ENCODE measurements at regions not wholly inside any gene's neighbourhood (a gene's known extent, or its start where the extent isn't known, plus 50 kb on each side); places are given as distances from the start of the nearest gene placed in this dataset.

GRCh38 chr7:67445728-67446127 lies 449.1 kb downstream of the TYW1 start:
- no peaks in the 10 kb centered on the region for H3K9me3 ChIP-seq
- TF ChIP-seq POLR2A (IDR thresholded peaks at IDR 0.05) (no peak), POLR2AphosphoS5 (IDR thresholded peaks at IDR 0.05) (no peak)
- TF ChIP-seq, protein P1, sequence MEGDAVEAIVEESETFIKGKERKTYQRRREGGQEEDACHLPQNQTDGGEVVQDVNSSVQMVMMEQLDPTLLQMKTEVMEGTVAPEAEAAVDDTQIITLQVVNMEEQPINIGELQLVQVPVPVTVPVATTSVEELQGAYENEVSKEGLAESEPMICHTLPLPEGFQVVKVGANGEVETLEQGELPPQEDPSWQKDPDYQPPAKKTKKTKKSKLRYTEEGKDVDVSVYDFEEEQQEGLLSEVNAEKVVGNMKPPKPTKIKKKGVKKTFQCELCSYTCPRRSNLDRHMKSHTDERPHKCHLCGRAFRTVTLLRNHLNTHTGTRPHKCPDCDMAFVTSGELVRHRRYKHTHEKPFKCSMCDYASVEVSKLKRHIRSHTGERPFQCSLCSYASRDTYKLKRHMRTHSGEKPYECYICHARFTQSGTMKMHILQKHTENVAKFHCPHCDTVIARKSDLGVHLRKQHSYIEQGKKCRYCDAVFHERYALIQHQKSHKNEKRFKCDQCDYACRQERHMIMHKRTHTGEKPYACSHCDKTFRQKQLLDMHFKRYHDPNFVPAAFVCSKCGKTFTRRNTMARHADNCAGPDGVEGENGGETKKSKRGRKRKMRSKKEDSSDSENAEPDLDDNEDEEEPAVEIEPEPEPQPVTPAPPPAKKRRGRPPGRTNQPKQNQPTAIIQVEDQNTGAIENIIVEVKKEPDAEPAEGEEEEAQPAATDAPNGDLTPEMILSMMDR (IDR thresholded peaks at IDR 0.05) = no peak
- no peaks in the 10 kb centered on the region for H3K36me3 ChIP-seq
- WGBS = 96% methylated on average over 4 of the region's 4 CpGs
- intact Hi-C loops (cut with DNase I) = no loop called here
- H3K4me1 ChIP-seq (replicated peaks) = no peaks in the 10 kb centered on the region
- DNase-seq (ENCODE audit: low spot score) = no peak
- H3K27ac ChIP-seq = no peak overlapping the region
- no peaks in the 10 kb centered on the region for H3K27me3 ChIP-seq (replicated peaks; ENCODE audit: insufficient read depth)
- no peak overlapping the region for H3K4me3 ChIP-seq

DNA sequence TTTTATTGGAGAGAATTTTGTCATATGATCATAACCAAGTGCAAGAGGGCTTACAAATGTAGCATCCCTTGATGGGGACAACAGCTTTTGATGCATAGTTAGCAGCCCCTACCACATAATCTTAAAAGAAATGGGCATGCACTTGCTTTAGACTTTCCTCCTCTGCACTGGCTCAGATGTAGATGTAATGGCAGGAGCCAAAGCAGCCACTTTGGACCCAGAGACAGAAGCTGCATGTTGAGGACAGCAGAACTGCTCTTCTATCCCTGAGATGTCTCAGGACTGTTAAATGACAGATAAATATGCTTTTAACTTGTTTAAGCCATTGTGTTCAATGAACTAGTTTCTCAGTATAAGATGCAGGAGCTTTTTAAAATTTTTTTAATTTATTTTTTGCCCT lies 450.7 kb downstream of the TYW1 start:
- Histone ChIP-seq H3K4me3 (no peak overlapping the region), H3K27ac (no peak overlapping the region), H3K4me1 (replicated peaks) (no peaks in the 10 kb centered on the region), H3K9me3 (no peaks in the 10 kb centered on the region), H3K36me3 (no peaks in the 10 kb centered on the region), H3K27me3 (replicated peaks; ENCODE audit: insufficient read depth) (no peaks in the 10 kb centered on the region)
- intact Hi-C loops (cut with DNase I) = no loop called here
- TF ChIP-seq POLR2A (IDR thresholded peaks at IDR 0.05) (no peak), POLR2AphosphoS5 (IDR thresholded peaks at IDR 0.05) (no peak)
- TF ChIP-seq, protein P1 (IDR thresholded peaks at IDR 0.05) = no peak
- no peak for DNase-seq (ENCODE audit: low spot score)

- Histone ChIP-seq H3K27me3 (replicated peaks; ENCODE audit: insufficient read depth) (no peaks in the 10 kb centered on the region), H3K36me3 (no peaks in the 10 kb centered on the region), H3K27ac (no peak overlapping the region), H3K9me3 (no peaks in the 10 kb centered on the region), H3K4me3 (no peak overlapping the region), H3K4me1 (replicated peaks) (no peaks in the 10 kb centered on the region)
- 49% methylated on average over 1 of the region's 1 CpG for WGBS
- intact Hi-C loops (cut with DNase I) = no loop called here
- DNase-seq (ENCODE audit: low spot score) = no peak
- TF ChIP-seq POLR2AphosphoS5 (IDR thresholded peaks at IDR 0.05) (no peak), POLR2A (IDR thresholded peaks at IDR 0.05) (no peak)
- TF ChIP-seq, protein P1 (IDR thresholded peaks at IDR 0.05) = no peak
Observed at GRCh38 chr7:67448271-67448670, 451.6 kb downstream of the TYW1 start.

DNA sequence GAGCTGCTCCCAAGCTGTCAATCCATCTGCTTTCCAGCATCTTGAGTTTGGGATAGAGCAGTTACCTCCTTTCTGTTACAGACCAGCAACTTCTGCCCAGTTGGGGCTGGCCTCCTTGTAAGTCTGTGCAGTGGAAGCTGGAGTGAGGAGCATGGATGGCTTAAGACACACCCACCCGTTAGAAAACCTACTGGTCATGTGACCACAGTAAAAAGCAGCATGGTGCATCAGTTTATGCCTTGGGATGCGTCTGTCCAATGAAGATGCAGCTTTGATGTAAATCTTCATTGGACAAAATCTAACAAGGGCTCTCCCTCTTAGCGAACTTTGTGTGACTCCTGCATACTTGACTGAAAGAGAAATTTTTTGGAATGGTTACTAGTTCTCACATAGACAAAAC lies 453.5 kb downstream of the TYW1 start:
- Histone ChIP-seq H3K4me3 (no peak overlapping the region), H3K9me3 (no peaks in the 10 kb centered on the region), H3K36me3 (no peaks in the 10 kb centered on the region), H3K27me3 (replicated peaks; ENCODE audit: insufficient read depth) (no peaks in the 10 kb centered on the region), H3K4me1 (replicated peaks) (no peaks in the 10 kb centered on the region), H3K27ac (no peak overlapping the region)
- intact Hi-C loops (cut with DNase I) = no loop called here
- DNase-seq (ENCODE audit: low spot score) = no peak
- TF ChIP-seq, protein P1 (IDR thresholded peaks at IDR 0.05) = no peak
- TF ChIP-seq POLR2AphosphoS5 (IDR thresholded peaks at IDR 0.05) (no peak), POLR2A (IDR thresholded peaks at IDR 0.05) (no peak)
- WGBS = 82% methylated on average over 3 of the region's 3 CpGs

DNA sequence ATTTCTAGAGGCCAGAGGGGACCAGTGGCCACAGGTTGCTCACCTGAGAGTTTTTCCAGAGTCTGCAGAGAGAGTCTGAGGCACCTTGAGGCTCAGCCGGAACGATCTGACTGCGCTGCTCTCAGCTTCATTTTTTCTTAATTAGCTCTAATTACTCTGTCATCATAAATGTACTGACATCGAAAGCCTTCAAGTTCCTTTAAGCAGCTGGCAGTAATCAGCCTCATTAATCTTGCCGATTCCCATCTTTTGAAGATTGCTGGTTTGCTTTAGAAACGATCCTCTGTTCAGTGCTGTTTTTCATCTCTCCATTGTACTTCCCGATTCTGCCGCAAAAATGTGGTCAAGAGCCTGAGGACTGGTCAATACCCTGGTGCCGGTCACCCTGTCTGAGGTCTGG lies 454.7 kb downstream of the TYW1 start:
- H3K27me3 ChIP-seq (replicated peaks; ENCODE audit: insufficient read depth) = no peaks in the 10 kb centered on the region

More for the DNA sequence above, 454.7 kb downstream of the TYW1 start:
- DNase-seq (ENCODE audit: low spot score) = no peak
- TF ChIP-seq POLR2A (IDR thresholded peaks at IDR 0.05) (no peak), POLR2AphosphoS5 (IDR thresholded peaks at IDR 0.05) (no peak)
- TF ChIP-seq, protein P1 (IDR thresholded peaks at IDR 0.05) = no peak
- 54% methylated on average over 9 of the region's 9 CpGs for WGBS
- intact Hi-C loops (cut with DNase I) = no loop called here
- Histone ChIP-seq H3K4me1 (replicated peaks) (no peaks in the 10 kb centered on the region), H3K9me3 (no peaks in the 10 kb centered on the region), H3K27ac (no peak overlapping the region), H3K36me3 (no peaks in the 10 kb centered on the region), H3K4me3 (no peak overlapping the region)
